Sciatic nerve (tissue), 2 donors: ENCODE measurements at regions not wholly inside any gene's neighbourhood (a gene's known extent, or its start where the extent isn't known, plus 50 kb on each side); places are given as distances from the start of the nearest gene placed in this dataset.
"Not testable (repeated sequence)": the region's sequence is repeated elsewhere in the genome, so short reads cannot be mapped to it uniquely, and the experiment has no call there.

ENCODE experiments used
- ATAC-seq: fragments of 200-7000 bp; cut with Tn5 transposase; one replicate; pipeline ENCODE4 v1.9.1; 2020; ENCODE audit warnings: mild to moderate bottlenecking, moderate library complexity
- DNase-seq: peaks from one replicate; pipeline ENCODE4 v3.0.0-alpha.2; 2020; ENCODE audit warnings: low spot score
- intact Hi-C: fragments of 100-400 bp; cut with DNase I; formaldehyde crosslinking; loops from one replicate; pipeline ENCODE4 v1.14.2; 2022
- donor health status: DM: no; HTN: no; CAD: no.
- donor health status: DM: no; HTN: no; CAD: no.

DNA sequence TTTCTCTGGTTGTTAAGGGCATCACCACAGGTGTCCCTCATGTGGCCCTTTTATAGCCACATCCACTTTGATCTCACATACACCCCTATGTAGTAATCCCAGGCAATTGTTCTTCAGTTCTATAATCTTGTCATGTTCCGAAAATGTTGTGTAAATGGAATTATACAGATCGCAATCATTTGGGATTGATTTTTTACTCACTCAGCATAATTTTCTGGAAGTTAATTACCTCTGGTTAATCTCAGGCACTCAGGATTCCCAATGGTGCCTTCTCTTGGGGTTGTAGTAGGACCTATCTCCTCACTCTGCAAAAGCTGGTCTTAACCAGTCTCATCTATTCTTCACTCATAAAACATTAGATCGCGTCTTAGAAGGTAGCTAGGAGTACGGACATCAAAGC lies 1549.6 kb upstream of the DDX18 start:
- DNase-seq (no peak), ATAC-seq (no peak)
- intact Hi-C loops, result no loop called here

DNA sequence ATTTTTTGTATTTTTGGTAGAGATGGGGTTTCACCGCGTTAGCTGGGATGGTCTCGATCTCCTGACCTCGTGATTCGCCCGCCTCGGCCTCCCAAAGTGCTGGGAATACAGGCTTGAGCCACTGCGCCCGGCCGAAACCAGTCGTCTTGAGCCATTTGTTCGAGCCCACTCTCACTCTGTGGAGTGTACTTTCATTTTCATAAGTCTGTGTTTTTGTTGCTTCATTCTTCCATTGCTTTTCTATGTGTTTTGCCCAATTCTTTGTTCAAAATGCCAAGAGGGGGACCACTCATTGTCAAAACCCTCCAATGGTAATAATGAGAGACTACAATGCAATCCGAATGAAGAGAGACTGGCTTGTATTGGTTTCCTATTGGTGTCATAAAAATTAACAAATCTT lies 1545.5 kb upstream of the DDX18 start:
- intact Hi-C loops, result no loop called here
- ATAC-seq, result no peak
- no peak for DNase-seq

DNA sequence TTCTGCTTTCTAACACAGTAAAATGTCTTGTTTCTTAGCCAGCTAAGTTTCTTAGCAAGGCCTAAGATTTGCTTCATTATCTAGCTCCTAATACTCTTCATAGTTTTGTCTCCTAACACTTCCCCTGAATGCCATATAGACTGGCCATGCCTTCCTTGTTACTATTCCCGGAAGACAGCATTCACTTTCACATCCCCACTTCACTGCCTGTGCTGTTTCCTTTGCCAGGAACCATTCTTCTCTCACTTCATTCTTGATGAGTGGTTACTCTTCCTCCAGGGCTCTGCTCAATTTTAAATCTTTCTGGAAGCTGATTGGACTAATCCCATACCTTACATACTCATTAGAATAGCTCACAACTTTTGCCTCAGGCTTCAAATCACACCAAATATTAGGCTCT lies 1510.2 kb upstream of the DDX18 start:
- intact Hi-C loops, result no loop called here
- no peak for ATAC-seq

DNA sequence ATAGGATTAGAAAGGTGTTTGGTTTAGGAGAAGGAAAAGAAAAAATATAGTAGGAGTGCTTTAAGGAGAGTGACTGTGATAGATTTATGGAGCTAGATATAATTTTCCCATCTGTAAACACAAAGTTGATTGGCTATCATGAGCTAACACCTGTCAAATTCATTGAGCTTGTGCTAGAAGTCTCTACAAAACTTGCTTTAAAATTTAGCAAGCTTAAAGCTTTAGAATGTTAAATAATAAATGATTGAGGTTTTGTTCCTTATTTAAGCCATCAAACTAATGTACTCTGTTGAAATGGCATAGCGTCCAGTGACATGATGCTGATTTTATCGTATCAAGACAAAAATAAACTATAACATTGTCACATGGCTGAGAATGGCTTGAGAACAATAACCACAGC lies 1497.4 kb upstream of the DDX18 start:
- ATAC-seq, result no peak
- DNase-seq, result no peak
- intact Hi-C loops, result no loop called here

More for the DNA sequence above, 1510.2 kb upstream of the DDX18 start:
- no peak for DNase-seq

DNA sequence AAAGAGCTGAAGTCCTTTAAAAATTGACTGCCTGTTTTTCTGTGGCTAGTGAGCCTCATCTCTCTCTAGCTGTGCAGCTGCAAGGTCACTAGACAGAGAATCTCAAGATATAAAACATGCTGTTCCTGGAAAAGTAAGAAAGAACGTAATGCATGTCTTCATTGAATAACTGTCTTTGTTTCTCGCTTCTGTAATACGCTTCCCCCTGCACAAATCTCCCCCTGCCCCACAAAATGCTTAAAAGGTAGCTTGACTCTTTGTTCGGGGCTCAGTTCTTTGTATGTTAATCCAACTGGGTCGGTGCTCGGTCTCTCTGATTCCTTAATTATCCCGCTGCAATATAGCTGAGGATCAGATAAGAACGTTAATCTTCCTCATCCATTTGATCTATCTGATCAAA lies 1495.9 kb upstream of the DDX18 start:
- intact Hi-C loops, DNase-seq, ATAC-seq: not testable (repeated sequence)

DNA sequence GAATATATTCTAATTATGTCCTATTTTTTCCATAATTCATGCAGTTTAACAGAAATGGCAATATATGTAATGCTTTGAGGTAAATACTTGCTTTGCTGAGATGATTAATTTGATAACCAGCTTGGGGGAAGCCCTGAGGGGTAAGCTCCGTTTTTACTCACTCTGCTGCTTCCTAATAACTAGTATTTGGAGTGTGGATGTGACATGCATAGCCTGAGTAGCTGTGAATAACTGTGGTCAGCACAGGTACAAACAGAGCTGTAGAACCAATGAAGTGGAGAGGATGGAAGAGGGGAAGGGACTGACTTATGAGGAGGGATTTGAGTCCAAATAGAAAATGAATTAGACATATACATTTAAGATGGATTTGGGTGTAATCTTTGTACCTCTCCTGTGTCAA lies 1495.5 kb upstream of the DDX18 start:
- no peak for ATAC-seq
- intact Hi-C loops, result no loop called here
- no peak for DNase-seq

DNA sequence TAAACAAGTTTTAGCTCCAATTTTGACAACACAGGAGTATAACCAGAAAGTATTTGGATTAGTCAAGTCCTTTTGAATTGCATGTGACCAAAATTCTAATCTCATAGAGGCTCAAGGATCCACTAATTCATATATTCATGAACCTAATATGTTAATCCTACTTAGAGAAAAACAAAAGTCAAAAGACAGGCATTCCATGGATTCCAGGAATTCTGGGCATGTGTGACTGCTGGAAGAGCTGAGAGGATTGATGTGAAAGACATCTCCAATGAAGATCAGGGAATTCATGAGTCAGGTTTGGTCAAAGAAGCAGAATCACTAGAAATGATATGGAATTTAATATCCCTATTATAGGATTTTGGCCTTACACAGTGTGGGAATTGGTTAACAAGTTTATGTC lies 1494.6 kb upstream of the DDX18 start:
- intact Hi-C loops, result no loop called here
- ATAC-seq, result no peak
- no peak for DNase-seq

DNA sequence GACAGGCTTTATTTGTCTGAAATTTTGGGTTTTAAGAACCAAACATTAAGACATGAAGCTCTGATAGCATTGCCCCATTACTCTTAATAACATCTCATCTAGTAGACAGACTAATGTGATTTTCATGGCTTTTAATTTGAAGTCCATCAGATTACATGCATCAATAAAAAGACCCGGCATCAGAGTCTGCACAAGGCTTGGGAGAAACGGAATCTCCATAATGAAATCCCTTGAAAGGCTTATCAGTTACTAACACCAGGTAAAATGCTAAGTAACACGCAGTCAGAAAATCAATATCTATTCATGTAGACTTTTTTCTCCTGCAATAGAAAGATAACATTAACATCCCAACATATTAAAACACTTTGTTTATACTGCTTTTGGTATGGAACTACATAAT lies 1485.2 kb upstream of the DDX18 start:
- intact Hi-C loops, result no loop called here
- DNase-seq, result no peak

DNA sequence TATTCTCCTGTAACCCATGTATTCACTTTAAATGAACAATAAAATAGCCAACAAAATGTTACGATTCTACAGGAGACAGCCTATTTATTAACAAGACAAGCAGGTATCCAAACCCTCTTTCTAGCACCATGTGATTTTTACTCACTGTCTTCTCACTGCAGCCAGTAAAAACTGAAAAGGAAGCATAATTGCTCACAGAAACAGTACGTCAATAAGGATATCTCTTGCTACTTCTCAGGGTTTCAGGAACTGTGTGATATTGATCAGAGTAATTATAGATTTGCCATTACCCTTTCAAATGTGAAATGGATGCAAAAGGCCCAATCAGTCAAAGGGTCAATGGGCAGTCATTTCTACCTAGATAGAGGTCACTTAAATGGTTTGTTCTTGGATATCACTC lies 1473.8 kb upstream of the DDX18 start:
- ATAC-seq, result no peak
- DNase-seq, result no peak
- intact Hi-C loops, result no loop called here

More for the DNA sequence above, 1485.2 kb upstream of the DDX18 start:
- no peak for ATAC-seq

DNA sequence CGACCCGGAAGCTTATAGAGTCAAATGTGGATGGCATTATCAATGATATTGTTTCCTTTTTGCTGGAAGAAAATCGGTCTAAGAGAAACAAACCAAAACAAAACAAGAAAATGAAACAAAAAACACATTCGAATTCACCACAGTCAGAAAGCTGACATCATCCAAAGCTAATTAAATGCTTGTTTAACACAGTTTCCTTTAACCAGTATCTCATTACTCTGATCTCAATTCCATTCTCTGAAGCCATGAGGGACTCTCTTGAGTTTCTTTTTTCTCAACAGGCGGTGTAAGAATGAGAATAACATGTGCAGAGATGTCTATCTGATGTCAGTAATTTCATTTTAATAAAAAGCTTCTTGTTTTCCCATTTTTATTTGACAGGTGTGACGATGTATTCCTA lies 1448.3 kb upstream of the DDX18 start:
- intact Hi-C loops, result no loop called here
- no peak for DNase-seq
- no peak for ATAC-seq

DNA sequence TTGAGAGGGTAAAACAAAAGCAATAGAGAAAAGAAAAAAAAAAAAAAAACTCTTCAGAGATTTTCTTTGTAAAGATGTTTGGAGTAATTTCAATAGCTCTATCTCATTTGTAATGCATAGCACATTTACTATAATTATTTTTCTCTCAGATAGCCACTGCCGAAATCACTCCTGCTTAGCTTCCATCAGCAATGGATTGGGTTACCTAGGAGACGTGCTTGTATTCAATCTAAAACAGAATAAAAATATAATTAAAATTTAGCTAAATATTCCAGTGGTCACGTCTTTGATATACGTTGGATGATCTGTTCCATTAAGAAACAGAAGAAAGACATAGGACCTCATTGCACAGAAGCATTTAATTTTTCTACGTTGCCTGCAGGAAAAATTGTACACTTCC lies 1435.7 kb upstream of the DDX18 start:
- intact Hi-C loops, result no loop called here
- ATAC-seq, result no peak
- no peak for DNase-seq

DNA sequence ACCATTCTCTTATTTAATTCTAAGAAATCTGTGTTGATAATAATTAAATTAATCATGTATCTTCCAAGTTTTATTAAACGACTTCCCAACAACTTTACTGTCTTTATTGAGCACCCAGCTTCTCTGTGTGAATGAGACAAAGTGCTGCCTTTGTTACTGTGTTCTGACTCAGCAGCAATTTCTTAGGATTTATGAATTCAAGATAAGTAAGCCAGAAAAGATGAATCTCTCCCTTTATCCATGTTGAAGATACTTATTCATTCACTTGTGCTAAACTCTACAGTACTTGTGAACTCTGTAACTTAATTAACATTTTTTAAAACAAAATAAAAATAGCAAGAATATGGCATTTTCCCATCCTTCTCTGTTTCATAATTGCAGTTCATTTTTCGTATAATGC lies 1403.3 kb upstream of the DDX18 start:
- DNase-seq, result no peak
- intact Hi-C loops, result no loop called here
- no peak for ATAC-seq

DNA sequence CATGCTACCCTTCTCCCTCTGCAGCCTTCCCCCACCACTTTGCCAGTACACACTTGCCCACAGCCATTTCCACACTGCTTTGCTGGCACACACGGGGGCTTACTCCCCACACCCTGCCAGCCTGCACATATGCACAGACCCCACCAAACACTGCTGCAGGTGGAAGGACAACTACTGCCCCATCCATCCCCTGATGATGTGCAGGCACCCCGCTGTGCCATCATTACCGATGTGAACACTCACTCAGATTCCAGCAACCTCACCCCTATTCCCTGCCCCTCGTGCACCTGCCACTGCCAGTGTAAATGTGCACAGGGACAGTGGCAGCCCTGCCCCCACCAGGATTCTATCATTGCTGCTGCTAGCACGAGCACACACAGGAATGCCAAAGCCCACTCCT lies 1400.8 kb upstream of the DDX18 start:
- DNase-seq (no peak), ATAC-seq (no peak)
- intact Hi-C loops, result no loop called here

DNA sequence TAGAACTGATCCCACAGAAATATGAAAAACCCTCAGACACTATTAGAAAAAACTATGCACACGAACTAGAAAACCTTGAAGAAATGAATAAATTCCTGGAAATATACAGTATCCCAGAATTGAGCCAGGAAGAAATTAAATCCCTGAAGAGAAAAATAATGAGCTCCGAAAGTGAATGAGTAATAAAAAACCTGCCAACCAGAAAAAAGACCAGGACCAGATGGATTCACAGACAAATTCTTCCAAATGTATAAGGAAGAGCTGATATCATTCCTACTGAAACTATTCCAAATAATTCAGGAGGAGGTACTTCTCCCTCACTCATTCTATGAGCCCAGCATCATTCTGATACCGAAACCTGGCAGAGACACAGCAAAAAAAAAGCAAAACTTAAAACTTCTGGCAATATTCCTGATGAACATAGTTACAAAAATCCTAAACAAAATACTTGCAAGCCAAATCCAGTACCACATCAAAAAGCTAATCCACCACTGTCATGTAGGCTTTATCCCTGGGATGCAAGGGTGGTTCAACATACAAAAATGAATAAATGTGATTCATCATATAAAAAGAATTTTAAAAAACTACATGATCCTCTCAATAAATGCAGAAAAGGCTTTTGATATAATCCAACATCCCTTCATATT lies 1397.6 kb upstream of the DDX18 start:
- intact Hi-C loops, result no loop called here
- ATAC-seq (no peak), DNase-seq (no peak)

DNA sequence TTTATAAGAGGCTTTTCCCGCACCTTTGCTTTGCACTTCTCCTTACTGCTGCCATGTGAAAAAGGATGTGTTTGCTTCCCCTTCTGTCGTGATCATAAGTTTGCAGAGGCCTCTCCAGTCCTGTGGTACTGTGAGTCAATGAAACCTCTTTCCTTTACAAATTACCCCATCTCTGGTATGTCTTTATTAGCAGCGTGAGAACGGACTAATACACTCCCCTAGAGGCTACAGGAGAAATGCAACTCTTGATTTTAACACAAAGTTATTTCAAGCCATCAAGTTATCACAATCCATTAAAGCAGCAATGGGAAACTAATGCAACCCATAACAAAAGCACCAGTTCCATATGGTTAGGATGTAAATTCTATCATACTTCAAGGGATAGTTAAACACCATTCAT lies 1378.8 kb upstream of the DDX18 start:
- intact Hi-C loops, result no loop called here
- DNase-seq, result no peak
- ATAC-seq, result no peak

DNA sequence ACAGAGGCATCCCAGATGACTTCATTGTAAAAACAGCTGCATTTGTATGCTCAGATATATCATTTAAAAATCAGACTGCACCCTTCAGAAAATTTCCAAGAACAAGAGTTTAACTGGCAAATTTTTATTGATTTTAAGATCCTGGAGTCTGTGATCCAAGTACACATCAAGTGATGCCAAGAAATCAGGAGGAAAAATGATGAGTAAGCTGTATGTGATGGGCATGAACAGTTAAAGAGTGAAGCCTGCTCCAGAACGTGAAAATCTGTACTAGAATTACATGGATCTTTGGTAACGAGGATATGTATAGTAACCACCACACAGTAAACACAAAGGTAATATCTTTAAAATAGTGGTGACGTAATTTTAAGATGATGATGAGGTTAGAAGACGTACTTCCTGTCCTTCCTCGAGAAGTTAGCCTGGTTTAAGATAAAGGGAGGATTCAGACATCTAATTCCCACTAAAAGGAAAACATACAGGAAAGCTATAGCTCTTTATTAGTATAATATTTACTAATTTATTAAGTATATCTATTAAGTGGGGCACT lies 1374.3 kb upstream of the DDX18 start:
- intact Hi-C loops, result no loop called here
- DNase-seq (no peak), ATAC-seq (no peak)

DNA sequence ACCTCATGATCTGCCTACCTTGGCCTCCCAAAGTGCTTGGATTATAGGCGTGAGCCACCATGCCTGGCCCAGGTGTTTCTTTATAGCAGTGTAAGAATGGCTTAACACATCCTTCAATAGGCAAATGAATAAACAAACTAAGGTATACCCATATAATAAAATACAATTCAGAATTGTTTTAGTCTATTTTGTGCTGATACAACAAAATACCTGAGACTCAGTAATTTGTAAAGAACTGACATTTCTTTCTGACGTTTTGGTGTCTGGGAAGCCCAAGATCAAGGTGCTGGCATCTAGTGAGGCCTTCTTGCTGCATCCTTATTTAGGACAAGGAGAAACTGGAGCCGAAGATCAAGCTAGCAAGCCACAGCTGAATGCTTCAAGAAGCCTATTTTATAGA lies 1372.1 kb upstream of the DDX18 start:
- no peak for DNase-seq
- intact Hi-C loops, result no loop called here
- ATAC-seq, result no peak

DNA sequence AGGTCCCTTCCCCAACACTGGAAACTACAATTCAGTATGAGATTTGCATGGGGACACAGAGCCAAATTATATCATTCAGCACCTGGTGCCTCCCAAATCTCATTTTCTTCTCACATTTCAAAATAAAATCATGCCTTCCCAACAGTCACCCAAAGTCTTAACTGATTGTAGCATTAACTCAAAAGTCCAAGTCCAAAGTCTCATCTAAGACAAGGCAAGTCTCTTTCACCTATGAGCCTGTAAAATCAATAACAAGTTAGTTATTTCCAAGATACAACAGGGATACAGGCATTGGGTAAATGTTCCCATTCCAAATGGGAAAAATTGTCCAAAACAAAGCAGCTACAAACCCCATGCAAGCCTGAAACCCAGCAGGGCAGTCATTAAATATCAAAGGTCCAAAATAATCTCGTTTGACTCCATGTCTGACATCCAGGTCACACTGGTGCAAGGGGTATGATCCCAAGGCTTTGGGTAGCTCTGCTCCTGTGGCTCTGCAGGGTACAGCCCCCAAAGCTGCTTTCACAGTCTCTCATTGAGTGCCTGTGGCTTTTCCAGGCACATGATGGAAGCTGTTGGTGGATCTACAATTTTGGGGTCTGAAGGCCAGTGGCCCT lies 1370.1 kb upstream of the DDX18 start:
- ATAC-seq (no peak), DNase-seq (no peak)
- intact Hi-C loops, result no loop called here

DNA sequence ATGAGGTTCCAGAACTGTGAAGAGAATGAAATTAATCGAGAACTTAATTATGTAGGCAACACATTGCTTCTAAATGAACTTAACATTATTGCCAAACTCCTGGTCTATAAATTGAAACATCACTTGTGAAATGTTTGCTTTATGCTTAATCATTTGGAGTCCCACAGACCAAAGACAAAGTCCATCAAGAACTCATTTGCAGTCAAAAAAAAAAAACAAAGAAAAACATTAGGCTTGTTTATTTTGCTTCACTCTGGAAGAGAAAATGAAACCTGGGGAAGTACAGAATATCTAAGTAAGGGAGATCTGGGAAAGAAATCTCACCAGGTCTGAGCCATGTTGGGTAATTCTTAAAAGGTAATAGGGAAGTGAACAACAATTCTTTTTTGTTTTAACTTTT lies 1363.5 kb upstream of the DDX18 start:
- ATAC-seq, result no peak
- intact Hi-C loops, result no loop called here
- no peak for DNase-seq

DNA sequence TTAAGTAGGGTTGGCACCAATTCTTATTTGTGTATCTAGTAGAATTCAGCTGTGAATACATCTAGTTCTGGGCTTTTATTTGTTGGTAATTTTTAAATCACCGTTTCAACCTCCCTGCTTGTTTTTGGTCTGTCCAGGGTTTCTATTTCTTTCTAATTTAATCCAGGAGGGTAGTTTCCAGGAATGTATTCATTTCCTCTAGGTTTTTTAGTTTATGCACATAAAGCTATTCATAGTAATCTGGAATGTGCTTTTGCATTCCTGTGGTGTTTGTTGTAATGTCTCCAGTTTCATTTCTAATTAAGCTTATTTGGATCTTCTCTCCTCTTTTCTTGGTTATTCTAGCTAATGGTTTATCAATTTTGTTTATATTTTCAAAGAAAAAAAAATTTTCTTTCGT lies 1361.8 kb upstream of the DDX18 start:
- ATAC-seq, result no peak
- no peak for DNase-seq
- intact Hi-C loops, result no loop called here

DNA sequence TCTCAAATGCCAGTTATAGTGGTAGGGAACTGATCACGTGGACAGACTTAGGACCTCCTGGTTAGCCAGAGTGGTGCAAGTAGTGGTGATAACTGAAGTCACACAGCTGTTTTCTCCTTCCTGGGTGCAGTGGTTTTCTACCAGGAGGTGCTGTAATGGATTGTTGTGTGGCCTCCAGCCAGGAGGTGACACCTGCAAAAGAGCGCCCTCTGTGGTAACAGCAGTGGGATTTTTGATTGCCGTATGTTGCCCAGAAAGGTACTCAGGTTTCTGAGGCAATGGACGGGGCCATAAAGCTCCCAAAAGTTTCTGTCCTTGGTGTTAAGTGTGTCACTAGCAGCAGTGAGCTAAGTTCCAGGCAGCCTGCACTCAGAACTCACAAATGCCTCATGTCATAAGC lies 1358.1 kb upstream of the DDX18 start:
- ATAC-seq (no peak), DNase-seq (no peak)
- intact Hi-C loops, result no loop called here
